Glomerular visceral epithelial cell (primary cell): ENCODE measurements at regions not wholly inside any gene's neighbourhood (a gene's known extent, or its start where the extent isn't known, plus 50 kb on each side); places are given as distances from the start of the nearest gene placed in this dataset.

Source experiments
- DNase-seq: peaks from one replicate; pipeline ENCODE4 v3.0.0-alpha.2; 2016; ENCODE audit errors: extremely low spot score

DNA sequence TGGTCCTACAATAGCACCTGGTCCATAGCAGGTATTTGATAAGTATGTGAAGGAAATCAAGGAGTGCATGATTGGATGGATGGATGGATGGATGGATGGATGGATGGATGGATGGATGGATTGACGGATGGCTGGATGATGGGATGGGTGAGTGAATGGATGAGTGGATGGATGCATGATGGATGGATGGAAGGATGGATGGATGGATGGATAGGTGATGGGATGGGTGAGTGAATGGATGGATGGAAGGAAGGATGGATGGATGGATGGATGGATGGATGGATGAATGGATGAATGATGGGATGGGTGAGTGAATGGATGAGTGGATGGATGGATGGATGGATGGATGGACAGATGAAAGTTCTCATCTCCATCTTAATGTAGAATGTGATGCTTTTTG, 231.0 kb upstream of the PPP2R2D start:
- no peak for DNase-seq

DNA sequence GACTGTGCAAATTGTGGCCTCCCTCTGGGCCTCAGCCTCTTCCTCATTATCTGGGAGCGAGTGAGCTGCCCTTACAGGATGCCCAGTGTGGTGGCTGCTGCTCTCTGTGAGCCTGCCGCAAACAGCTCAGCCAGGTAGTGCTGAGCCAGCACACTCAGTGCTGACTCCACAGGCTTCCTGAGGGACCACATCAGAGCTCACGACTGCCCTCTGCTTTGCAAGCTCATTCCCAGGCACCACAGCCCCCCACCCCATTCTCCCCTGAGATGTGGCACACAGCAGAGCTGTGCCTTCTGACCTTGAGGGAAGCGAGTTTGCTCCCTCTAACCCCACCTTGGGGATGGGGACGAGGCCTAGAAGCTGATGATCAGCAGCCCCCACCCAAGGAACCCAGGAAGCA, 230.5 kb upstream of the PPP2R2D start:
- no peak for DNase-seq

DNA sequence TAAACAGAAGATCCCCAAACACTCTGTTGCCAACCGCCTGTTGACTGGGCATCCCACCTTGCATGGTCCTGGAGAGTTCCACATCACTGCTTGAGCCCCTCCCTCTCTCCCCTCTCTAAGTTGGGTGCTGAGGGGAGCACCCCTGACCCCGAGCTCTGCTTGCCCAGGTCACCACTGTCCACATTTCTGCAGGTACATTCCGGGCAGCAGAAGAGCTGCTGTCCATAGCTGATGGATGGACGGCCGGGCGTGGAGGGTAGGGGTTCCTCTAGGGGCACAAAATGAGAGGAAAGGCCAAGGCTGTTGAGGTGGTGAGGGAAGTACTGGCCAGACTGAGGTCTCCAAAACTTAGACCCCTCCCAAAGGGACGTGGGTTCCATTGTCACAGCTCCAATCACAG, 227.4 kb upstream of the PPP2R2D start:
- DNase-seq = no peak

DNA sequence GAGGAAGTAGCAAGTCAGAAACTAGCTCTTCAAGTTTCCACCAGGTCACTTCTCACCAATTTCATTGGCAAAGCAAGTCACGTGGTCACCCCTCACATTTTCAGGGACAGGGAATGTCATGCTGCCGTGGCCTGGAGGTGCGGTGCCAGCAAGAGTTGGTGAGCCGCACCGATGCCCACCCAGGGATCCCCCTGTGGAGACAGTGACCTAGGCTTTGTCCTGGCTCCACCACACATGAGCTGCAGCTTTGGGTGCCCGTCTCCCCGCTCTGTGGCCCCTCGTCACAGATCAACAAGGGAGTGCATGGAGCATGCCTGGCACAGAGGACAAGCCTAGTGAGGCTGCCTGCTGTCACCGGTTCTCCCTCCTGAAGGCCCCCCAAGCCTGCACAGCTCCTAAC, 226.7 kb upstream of the PPP2R2D start:
- no peak for DNase-seq

GRCh38 chr10:131675104-131675503, 225.7 kb upstream of the PPP2R2D start:
- no peak for DNase-seq

DNA sequence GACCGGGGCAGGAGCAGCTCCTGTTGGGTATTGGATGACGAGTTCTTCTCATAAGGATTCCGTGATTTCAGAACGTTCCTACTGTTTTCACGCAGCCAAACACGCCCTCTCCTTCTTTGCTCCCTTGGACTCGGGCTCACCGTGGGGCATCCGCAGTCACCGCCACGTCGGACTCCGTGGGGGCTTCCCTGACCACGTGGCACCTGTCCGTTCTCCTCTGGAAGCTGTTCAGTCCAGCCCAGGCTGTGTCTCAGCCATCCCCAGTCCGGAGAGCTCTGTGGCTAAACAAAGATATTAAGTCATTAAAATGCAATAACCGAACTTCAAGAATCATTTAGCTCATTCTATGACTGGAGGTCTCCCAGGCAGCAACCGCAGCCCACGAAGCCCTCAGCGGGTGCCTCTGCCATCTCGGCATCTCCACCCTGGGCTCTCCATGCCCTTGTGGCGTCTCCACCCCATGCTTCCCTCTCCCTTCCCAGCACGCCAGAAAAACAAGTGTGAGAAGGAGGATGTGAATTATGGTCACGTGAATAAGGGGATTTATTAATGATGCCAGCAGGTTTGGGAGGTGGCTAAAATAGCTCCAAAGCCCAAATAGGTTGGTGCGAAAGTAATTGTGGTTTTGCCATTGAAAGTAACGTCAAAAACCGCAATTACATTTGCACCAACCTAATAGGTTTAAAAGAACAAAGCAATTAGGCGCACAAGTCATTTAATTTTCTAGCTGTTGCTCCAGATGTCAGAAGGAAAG, 224.6 kb upstream of the PPP2R2D start:
- no peak for DNase-seq

DNA sequence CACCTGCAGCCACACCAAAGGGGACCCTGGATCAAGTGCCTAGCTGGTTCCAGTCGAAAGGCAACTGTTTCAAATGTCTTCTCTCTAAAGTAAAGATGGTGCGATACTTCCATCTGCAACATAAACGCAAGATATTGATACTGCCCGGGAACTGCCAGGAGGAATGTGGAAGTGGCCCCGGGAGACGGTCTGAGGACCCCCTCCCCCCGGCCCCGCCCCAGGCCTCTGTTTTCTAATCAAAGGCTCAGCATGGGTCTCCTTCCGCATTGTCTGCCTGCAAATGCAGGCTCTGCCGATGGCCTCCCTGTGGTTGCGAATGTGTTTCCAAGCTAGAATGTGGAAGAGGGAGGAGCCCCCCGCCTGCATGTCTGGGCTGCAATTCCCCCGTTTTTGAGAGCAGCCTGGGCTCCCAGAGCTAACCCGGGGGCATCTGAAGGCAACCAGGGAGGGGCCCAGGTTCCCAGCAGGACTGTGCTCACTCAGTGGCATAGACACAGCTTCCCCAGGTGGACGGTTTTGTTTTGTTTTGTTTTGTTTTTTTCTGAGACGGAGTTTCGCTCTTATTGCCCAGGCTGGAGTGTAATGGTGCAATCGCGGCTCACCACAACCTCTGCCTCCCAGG, 223.9 kb upstream of the PPP2R2D start:
- no peak for DNase-seq

GRCh38 chr10:131677671-131678070, 223.1 kb upstream of the PPP2R2D start:
- DNase-seq = no peak

DNA sequence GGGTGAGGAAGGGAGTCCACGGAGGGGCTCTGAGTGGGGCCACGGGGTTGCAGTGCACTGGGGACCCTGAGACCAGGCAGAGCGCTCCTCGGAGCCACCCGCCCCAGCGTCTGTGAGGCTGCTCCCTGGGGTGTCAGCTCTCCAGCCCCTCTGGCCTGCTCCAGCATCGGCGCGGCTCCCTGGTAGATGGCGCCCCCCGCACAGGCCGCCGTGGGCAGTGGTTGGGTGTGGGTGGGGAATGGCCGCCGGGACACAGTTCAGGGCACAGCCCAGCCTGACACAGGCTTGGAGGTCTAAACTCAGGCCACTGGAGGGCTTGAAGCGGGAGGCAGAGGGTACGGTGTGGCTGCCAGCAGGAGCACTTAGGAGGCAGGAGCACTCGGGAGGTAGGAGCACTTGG, 222.6 kb upstream of the PPP2R2D start:
- DNase-seq = no peak

DNA sequence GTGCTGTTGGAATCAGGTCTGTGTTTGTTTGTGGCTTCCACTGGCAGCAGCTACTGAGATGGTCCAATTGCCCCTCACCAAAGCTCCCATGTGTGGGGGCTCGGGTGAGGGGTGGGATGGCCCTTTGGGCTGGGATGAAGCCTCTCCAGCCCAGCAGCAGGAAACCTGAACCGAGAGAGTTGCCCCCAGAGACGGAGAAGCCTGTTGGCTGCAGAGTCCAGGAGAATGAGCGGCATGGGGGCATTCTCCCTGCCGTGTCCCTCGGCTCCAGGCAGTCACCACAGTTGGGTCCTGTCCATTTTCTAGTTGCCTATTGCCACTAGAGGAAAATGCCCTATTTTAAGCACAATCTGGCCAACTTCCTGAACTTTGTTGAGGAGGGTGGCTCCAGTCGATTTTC, 222.2 kb upstream of the PPP2R2D start:
- no peak for DNase-seq

DNA sequence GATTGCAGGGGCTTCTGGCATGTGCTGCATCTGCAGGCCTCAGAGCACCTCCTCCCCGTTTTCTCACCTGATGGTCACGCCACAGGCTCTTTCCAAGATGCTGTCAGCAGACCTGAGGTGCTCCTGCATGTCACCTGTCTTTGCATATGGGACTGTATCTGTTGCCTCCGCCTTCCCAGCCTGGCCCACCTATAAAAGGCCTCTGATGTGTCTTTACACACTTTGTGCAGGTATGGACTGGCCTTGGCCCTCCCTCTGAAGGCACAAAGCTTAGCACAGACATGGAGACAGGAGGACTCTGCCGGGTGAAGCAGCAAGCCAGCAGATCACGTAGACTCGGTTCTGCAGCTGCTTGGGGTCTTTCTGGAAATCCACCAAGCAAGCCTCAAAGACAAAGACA, 220.9 kb upstream of the PPP2R2D start:
- no peak for DNase-seq

GRCh38 chr10:131681122-131681521, 219.7 kb upstream of the PPP2R2D start:
- no peak for DNase-seq

- DNase-seq = no peak
Measured at GRCh38 chr10:131681656-131682055, 219.2 kb upstream of the PPP2R2D start.

DNA sequence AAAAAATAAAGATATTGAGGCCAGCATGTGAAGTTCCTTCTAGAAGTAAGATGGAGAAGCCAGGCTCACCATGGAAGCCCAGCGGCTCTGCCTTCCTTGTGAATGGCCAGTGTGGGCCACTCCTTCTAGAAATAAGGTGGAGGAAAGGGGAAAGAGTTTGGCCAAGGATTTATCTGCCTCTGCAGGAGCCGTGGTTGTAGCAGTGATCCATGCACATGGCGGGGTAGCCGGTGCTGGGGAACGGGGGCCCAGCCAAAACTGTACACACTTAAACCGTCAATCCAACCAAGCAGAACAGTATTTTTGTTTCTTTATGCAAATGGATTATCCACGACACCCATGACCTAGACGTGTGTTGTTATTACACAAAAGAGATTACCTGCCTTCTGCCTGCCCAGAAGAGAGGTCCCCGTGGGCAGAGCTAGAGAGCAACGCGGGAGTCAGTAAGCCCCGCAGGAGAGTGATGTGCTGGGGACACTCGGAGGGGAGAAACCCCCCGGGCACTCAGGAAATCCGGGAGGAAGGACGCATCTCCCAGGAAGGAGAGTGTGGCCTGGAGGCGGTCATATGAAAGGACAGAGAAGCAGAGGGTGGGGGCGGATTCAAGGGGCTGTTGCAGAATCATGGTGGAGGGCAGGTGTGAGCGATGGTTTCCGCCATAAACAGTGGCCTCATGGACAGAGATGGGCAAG, 218.4 kb upstream of the PPP2R2D start:
- DNase-seq = no peak

- no peak for DNase-seq
Measured at GRCh38 chr10:131683281-131683861, 217.4 kb upstream of the PPP2R2D start.

DNA sequence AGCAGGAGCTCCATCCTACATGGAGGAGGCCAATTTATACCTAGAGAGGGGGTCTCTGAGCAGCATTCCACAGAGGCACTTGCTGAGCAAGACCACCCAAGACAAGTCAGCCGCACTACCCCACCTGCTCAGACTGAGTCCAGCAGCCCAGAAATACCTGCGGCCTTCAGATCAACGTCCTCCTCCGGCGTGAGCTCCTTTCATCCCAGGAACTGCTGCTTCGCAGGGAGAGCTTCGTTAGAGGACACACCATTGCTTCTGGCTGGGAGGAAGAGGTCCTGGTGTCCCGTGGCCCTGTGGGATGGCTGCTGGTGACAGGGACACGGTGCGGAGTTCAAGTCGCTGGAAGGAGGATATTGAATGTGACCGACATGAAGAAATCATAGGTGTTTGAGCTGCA, 216.9 kb upstream of the PPP2R2D start:
- DNase-seq = no peak

DNA sequence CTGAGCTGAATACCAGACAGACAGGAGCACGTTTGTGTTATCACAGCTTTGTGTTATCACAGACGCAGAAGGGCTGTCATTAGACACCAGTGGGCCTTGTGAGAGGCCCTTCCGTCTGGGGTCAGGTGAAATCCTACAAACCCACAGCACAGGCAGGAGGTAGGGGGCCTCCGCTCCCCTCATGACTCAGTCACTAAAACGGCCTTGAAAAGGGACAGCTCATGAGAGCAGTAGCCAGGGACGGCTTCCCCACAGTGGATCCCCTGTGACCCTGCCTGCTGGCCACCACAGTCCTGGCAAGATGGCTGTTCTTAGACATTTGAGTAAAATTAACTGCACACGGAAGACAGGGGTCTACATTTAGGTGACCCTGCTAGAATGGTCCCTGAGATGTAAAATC, 215.8 kb upstream of the PPP2R2D start:
- no peak for DNase-seq

DNA sequence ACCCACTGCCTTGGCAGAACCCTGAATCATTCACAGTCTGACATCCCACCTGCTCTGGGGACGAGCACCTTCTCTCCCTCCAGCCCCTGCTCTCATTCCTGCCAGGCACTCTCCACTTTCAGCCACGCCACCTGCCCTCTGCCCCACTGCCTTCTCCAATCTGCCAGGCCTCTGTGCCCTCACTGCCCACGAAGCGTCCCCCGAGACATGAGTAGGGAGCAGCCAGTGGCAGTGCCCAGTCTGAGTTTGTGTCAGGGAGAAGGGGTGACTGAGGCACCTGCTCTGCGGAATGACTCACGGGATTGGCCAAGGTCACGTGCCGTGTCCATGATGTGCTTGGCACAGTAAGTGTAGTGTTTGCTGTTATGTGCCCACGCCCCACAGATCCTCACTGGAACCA, 215.2 kb upstream of the PPP2R2D start:
- DNase-seq = no peak

DNA sequence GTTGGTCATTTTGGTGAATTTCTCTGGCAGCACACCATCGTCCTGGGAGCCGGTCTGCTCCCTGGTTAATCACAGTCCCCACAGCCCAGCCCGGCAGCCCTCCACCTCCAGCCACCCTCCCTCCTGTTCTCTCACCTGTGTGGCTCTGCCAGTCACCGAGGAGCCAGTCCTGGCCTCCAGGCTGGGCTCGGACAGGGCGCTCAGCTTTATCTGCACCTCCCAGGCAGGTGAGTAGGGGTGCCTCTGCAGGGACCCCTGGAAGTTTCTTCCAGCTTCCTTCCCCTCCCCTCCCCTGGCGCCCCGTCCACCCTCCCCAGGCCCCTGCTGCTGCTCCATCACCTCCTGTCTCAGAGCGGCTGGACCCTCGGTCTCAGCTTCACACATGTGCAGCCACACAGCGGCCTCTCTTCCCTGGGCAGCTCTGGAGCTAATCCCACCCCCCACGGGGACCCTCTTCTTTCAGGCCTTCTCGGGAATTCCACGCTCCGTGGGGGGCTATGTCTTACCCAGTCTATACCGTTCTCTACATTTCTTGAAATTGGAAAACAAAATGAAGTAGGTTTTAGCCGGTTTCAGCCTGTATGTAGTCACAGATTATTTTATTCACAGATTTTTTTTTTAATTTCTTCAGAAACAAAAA, 213.9 kb upstream of the PPP2R2D start:
- DNase-seq = no peak

DNA sequence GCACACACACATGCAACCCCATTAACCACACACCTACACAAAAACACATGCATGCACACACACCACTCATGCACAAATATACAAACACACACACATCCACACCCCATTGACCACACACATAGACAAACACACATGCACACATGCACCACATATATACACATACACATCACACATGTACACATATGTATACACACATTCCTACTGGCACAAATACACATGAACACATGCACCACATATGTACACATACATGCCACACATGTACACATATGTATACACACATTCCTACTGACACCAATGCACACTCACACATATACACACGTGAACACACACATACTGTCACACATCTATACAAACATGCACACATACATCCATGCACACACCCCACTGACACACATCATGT, 212.5 kb upstream of the PPP2R2D start:
- no peak for DNase-seq

- DNase-seq = no peak
Measured at GRCh38 chr10:131689016-131689415, 211.8 kb upstream of the PPP2R2D start.

GRCh38 chr10:131689486-131689885, 211.3 kb upstream of the PPP2R2D start:
- no peak for DNase-seq
